ENCODE measurements at regions not wholly inside any gene's neighbourhood (a gene's known extent, or its start where the extent isn't known, plus 50 kb on each side); places are given as distances from the start of the nearest gene placed in this dataset.

GRCh38 chr5:165130656-165131055 is 1625.2 kb downstream of the MAT2B start:
- no peak for DNase-seq (ENCODE audit: low read depth)

GRCh38 chr5:165134155-165134554 is 1628.7 kb downstream of the MAT2B start:
- no peak for TF ChIP-seq CTCF (IDR thresholded peaks at IDR 0.05; ENCODE audit: insufficient read depth, low read depth, low read length, missing control alignments)
- no peak for DNase-seq (ENCODE audit: low read depth)
- H3K4me3 ChIP-seq (ENCODE audit: low read length), result no peak overlapping the region

More at GRCh38 chr5:165130656-165131055, 1625.2 kb downstream of the MAT2B start:
- no peak overlapping the region for H3K4me3 ChIP-seq (ENCODE audit: low read length)
- TF ChIP-seq CTCF (IDR thresholded peaks at IDR 0.05; ENCODE audit: insufficient read depth, low read depth, low read length, missing control alignments), result no peak

- TF ChIP-seq CTCF (IDR thresholded peaks at IDR 0.05; ENCODE audit: insufficient read depth, low read depth, low read length, missing control alignments), result no peak
- H3K4me3 ChIP-seq (ENCODE audit: low read length), result no peak overlapping the region
- DNase-seq (ENCODE audit: low read depth), result no peak
Measured at GRCh38 chr5:165135565-165135964, 1630.1 kb downstream of the MAT2B start.

GRCh38 chr5:165137701-165138100 is 1632.3 kb downstream of the MAT2B start:
- TF ChIP-seq CTCF (IDR thresholded peaks at IDR 0.05; ENCODE audit: insufficient read depth, low read depth, low read length, missing control alignments), result no peak
- H3K4me3 ChIP-seq (ENCODE audit: low read length), result no peak overlapping the region
- DNase-seq (ENCODE audit: low read depth), result no peak

GRCh38 chr5:165138236-165138635 is 1632.8 kb downstream of the MAT2B start:
- TF ChIP-seq CTCF (IDR thresholded peaks at IDR 0.05; ENCODE audit: insufficient read depth, low read depth, low read length, missing control alignments), result no peak
- H3K4me3 ChIP-seq (ENCODE audit: low read length), result no peak overlapping the region
- no peak for DNase-seq (ENCODE audit: low read depth)

GRCh38 chr5:165139262-165139661 is 1633.8 kb downstream of the MAT2B start:
- H3K4me3 ChIP-seq (ENCODE audit: low read length), result no peak overlapping the region
- no peak for DNase-seq (ENCODE audit: low read depth)
- TF ChIP-seq CTCF (IDR thresholded peaks at IDR 0.05; ENCODE audit: insufficient read depth, low read depth, low read length, missing control alignments), result no peak

GRCh38 chr5:165139721-165140120 is 1634.3 kb downstream of the MAT2B start:
- H3K4me3 ChIP-seq (ENCODE audit: low read length), result no peak overlapping the region
- no peak for DNase-seq (ENCODE audit: low read depth)
- TF ChIP-seq CTCF (IDR thresholded peaks at IDR 0.05; ENCODE audit: insufficient read depth, low read depth, low read length, missing control alignments), result no peak
